Endothelial cell of umbilical vein (primary cell): ENCODE measurements at regions not wholly inside any gene's neighbourhood (a gene's known extent, or its start where the extent isn't known, plus 50 kb on each side); places are given as distances from the start of the nearest gene placed in this dataset.
"Not testable (repeated sequence)": the region's sequence is repeated elsewhere in the genome, so short reads cannot be mapped to it uniquely, and the experiment has no call there.

Experiments used
- BruUV-seq: library from RNA; stranded (reverse); fragments of 400-500 nt; replicated peaks from 2 replicates; lab custom pipeline; 2021; lab: Mats Ljungman, UMichigan
- CTCF ChIA-PET: fragments of 300-600, 350-600 bp; sonication (Branson Sonifier 250); formaldehyde crosslinking; loops from one replicate; lab custom pipeline; 2021; ENCODE audit warnings: antibody characterized with exemption, inconsistent platforms; lab: Charles Lee
- POLR2A ChIA-PET: fragments of 300-600, 350-600 bp; sonication (Branson Sonifier 250); formaldehyde crosslinking; loops from one replicate; lab custom pipeline; 2021; ENCODE audit warnings: antibody characterized with exemption, inconsistent platforms; lab: Charles Lee
- DNase-seq: peaks from one replicate; pipeline ENCODE4 v3.0.0-alpha.2; 2011; ENCODE audit warnings: low read depth, low spot score
- FAIRE-seq: peaks from 2 replicates; lab custom pipeline; 2011; peaks lifted over from hg19 to GRCh38; lab: Jason Lieb, UNC
- H2AFZ ChIP-seq: 2 replicates; pipeline ENCODE4 v1.6.0; 2012; ENCODE audit warnings: low read depth, low read length, control low read depth, inconsistent platforms
- H3K27ac ChIP-seq: 2 replicates; pipeline ENCODE4 v1.5.1; 2011; ENCODE audit warnings: low read depth, mild to moderate bottlenecking, control low read depth, low read length, moderate library complexity; ENCODE audit not compliant: insufficient read depth
- H3K27me3 ChIP-seq, 2 experiments: 2 replicates each; pipeline versions ENCODE4 v1.6.0 to v1.6.1; 2011; ENCODE audit warnings: low read length in 2 of 2, mixed read lengths in 1 of 2; ENCODE audit not compliant: control insufficient read depth in 2 of 2, insufficient read depth in 2 of 2
- H3K36me3 ChIP-seq, 2 experiments: 2 replicates in 1 of 2; 3 replicates in 1 of 2; pipeline ENCODE4 v1.5.1; 2011; ENCODE audit warnings: low read length in 2 of 2, mild to moderate bottlenecking in 1 of 2, moderate library complexity in 1 of 2; ENCODE audit not compliant: control insufficient read depth in 2 of 2, insufficient read depth in 2 of 2; ENCODE audit errors: extremely low read depth in 1 of 2
- H3K4me1 ChIP-seq: 3 replicates; pipeline ENCODE4 v1.5.1; 2011; ENCODE audit warnings: mild to moderate bottlenecking, low read length; ENCODE audit not compliant: control insufficient read depth, insufficient read depth; ENCODE audit errors: extremely low read depth
- H3K4me2 ChIP-seq: 2 replicates; pipeline ENCODE4 v1.6.1; 2011; ENCODE audit warnings: low read length, control low read depth, mixed read lengths; ENCODE audit not compliant: insufficient read depth
- H3K4me3 ChIP-seq, 3 experiments: fragments of 200-600 bp in 1 of 3; sonication (generic), shearing (Covaris generic) in 1 of 3; replicated peaks in 1 of 3; 2 replicates each; pipeline ENCODE4 v1.5.1; 2011 to 2016; ENCODE audit warnings: control low read depth in 3 of 3, low read length in 3 of 3, mild to moderate bottlenecking in 2 of 3, inconsistent platforms in 1 of 3, low read depth in 1 of 3, moderate library complexity in 1 of 3; ENCODE audit not compliant: insufficient read depth in 1 of 3
- H3K79me2 ChIP-seq: 2 replicates; pipeline ENCODE4 v1.6.0; 2012; ENCODE audit warnings: low read length, inconsistent platforms; ENCODE audit not compliant: control insufficient read depth, insufficient read depth
- H3K9ac ChIP-seq: replicated peaks from 2 replicates; pipeline ENCODE3; 2011; ENCODE audit warnings: low read length, control low read depth; ENCODE audit not compliant: insufficient read depth; ENCODE audit errors: extremely low read depth
- H3K9me1 ChIP-seq: replicated peaks from 3 replicates; pipeline ENCODE4 v1.6.0; 2011; ENCODE audit warnings: mild to moderate bottlenecking, low read length; ENCODE audit not compliant: control insufficient read depth, insufficient read depth; ENCODE audit errors: extremely low read depth
- H3K9me3 ChIP-seq: replicated peaks from 2 replicates; pipeline ENCODE4 v1.5.1; 2012; ENCODE audit warnings: low read length, inconsistent platforms; ENCODE audit not compliant: control insufficient read depth, insufficient read depth
- H4K20me1 ChIP-seq: replicated peaks from 2 replicates; pipeline ENCODE3; 2011; ENCODE audit warnings: mild to moderate bottlenecking, low read length; ENCODE audit not compliant: control insufficient read depth, insufficient read depth; ENCODE audit errors: extremely low read depth
- EZH2 ChIP-seq: IDR thresholded peaks from 2 replicates; pipeline ENCODE4 v1.6.1; 2012; ENCODE audit warnings: borderline replicate concordance, low read depth, mild to moderate bottlenecking, moderate library complexity, low read length, inconsistent platforms; ENCODE audit not compliant: severe bottlenecking
- FOS ChIP-seq: IDR thresholded peaks from 2 replicates; pipeline ENCODE4 v1.6.1; 2011; ENCODE audit warnings: mild to moderate bottlenecking, low read length, moderate library complexity, borderline replicate concordance; ENCODE audit not compliant: insufficient read depth
- GATA2 ChIP-seq: IDR thresholded peaks from 2 replicates; pipeline ENCODE4 v1.7.0; 2011; ENCODE audit warnings: low read depth, mild to moderate bottlenecking, moderate library complexity, mixed read lengths, low read length; ENCODE audit not compliant: insufficient read length, insufficient read depth
- JUN ChIP-seq: IDR thresholded peaks from 2 replicates; pipeline ENCODE4 v1.6.1; 2011; ENCODE audit warnings: borderline replicate concordance, low read depth; ENCODE audit not compliant: insufficient read length, insufficient read depth
- MYC ChIP-seq: IDR thresholded peaks from one replicate; pipeline ENCODE4 v1.6.1; 2011; ENCODE audit warnings: mild to moderate bottlenecking, low read depth, low read length
- POLR2A ChIP-seq: IDR thresholded peaks from 2 replicates; pipeline ENCODE4 v1.6.1; 2012; ENCODE audit warnings: low read depth, mild to moderate bottlenecking, control low read depth, low read length
- POLR2AphosphoS5 ChIP-seq: IDR thresholded peaks from 2 replicates; pipeline ENCODE4 v1.6.1; 2012; ENCODE audit warnings: low read depth, mild to moderate bottlenecking, control low read depth, low read length, moderate library complexity; ENCODE audit not compliant: insufficient read depth
- dilution Hi-C: fragments of 300-500 bp; cut with MboI; formaldehyde crosslinking; loops from one replicate; pipeline ENCODE4 v1.15.0; 2019; ENCODE audit warnings: low sequenced_read_pairs; ENCODE audit not compliant: extremely low pct_ligation_motif_present
- intact Hi-C: fragments of 100-400 bp; cut with micrococcal nuclease; formaldehyde crosslinking; loops from one replicate; pipeline ENCODE4 v1.10.0; 2022
- TF ChIP-seq, protein P1 (sequence below), 2 donors: IDR thresholded peaks; 1 replicate in 1 of 2; 2 replicates in 1 of 2; pipeline ENCODE4 v1.5.1; 2011; ENCODE audit warnings: low read length in 2 of 2, mild to moderate bottlenecking in 2 of 2, moderate library complexity in 2 of 2, control low read depth in 1 of 2, inconsistent platforms in 1 of 2, low read depth in 1 of 2; ENCODE audit not compliant: insufficient read depth in 1 of 2; ENCODE audit errors: extremely low read depth in 1 of 2
- TF ChIP-seq, protein P2 (sequence below): IDR thresholded peaks from 2 replicates; pipeline ENCODE4 v1.6.1; 2011; ENCODE audit not compliant: insufficient read depth, insufficient read length

DNA sequence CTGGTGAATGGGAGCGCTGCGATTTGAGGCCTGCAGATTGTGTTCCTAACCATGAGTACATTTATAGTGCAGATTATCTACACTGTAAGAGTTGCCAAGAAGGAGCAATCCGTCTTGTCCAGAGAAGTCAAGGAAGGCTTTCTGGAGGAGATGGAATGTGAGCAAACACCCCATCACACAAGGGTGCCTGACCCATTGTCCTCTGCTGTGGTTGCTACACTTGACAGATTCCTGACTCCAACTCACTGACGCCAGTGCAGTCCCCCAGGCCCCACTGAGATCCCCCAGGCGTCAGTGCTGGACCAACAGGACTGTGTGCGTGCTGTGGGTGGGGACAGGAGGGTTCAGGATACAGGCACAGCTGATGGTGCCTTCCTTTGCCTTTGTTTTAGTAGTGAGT, 135.9 kb upstream of the TPM1 start:
- H3K4me1 ChIP-seq: no peaks in the 10 kb centered on the region
- no peaks in the 10 kb centered on the region for H3K79me2 ChIP-seq
- intact Hi-C loops (no loop called here), dilution Hi-C loops (no loop called here)
- ChIA-PET POLR2A (no interaction called here), CTCF (interaction anchor here (1.1 kb wide), 1 partner anchor 21 kb away, joined by 3 read pairs; no protein-coding TSS in a partner anchor)
- no peak for TF ChIP-seq POLR2A
- no peak overlapping the region for H3K9ac ChIP-seq
- H3K27ac ChIP-seq: no peak overlapping the region
- H3K4me3 ChIP-seq: no peak overlapping the region
- no peak for DNase-seq
- no TSS peak for BruUV-seq
- no peaks in the 10 kb centered on the region for H4K20me1 ChIP-seq
- H3K4me2 ChIP-seq: no peak overlapping the region
- no peaks in the 10 kb centered on the region for H3K36me3 ChIP-seq
- no peaks in the 10 kb centered on the region for H3K9me1 ChIP-seq
- no peaks in the 10 kb centered on the region for H3K9me3 ChIP-seq
- FAIRE-seq: no peak
- H3K27me3 ChIP-seq: no peaks in the 10 kb centered on the region
- H2AFZ ChIP-seq: no peak overlapping the region

DNA sequence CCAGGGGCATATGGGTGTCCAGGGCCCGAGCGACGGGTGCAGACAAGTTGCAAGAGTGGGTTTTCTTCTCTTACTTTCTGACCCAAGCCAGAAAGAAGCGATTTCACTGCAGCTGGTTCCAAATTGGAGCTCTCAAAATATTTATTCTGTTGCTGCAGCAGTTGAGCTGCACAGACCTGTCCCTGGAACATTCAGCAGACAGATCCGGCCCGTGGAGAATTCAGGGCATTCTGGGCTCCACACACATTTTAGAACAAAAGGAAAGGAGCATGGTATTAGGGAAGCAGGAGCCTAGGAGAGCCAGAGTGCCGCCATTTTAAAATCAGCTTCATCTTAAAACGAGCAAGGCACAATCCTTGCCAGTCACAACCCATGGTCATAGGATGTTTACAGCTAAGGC, 135.3 kb upstream of the TPM1 start:
- intact Hi-C loops: no loop called here
- BruUV-seq: no TSS peak
- no peaks in the 10 kb centered on the region for H3K79me2 ChIP-seq
- TF ChIP-seq EZH2 (no peak), JUN (no peak), POLR2AphosphoS5 (no peak), MYC (no peak), GATA2 (no peak), FOS (no peak), POLR2A (no peak)
- TF ChIP-seq, protein P1, sequence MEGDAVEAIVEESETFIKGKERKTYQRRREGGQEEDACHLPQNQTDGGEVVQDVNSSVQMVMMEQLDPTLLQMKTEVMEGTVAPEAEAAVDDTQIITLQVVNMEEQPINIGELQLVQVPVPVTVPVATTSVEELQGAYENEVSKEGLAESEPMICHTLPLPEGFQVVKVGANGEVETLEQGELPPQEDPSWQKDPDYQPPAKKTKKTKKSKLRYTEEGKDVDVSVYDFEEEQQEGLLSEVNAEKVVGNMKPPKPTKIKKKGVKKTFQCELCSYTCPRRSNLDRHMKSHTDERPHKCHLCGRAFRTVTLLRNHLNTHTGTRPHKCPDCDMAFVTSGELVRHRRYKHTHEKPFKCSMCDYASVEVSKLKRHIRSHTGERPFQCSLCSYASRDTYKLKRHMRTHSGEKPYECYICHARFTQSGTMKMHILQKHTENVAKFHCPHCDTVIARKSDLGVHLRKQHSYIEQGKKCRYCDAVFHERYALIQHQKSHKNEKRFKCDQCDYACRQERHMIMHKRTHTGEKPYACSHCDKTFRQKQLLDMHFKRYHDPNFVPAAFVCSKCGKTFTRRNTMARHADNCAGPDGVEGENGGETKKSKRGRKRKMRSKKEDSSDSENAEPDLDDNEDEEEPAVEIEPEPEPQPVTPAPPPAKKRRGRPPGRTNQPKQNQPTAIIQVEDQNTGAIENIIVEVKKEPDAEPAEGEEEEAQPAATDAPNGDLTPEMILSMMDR (IDR thresholded peaks at IDR 0.05; ENCODE audit: extremely low read depth in 1 of 2, insufficient read depth in 1 of 2, low read depth in 1 of 2, low read length in 2 of 2): no peak
- TF ChIP-seq, protein P2, sequence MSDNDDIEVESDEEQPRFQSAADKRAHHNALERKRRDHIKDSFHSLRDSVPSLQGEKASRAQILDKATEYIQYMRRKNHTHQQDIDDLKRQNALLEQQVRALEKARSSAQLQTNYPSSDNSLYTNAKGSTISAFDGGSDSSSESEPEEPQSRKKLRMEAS: no peak
- dilution Hi-C loops: no loop called here
- H3K9me1 ChIP-seq: no peaks in the 10 kb centered on the region
- H3K9me3 ChIP-seq: no peaks in the 10 kb centered on the region
- DNase-seq (no peak), FAIRE-seq (no peak)
- no peaks in the 10 kb centered on the region for H3K36me3 ChIP-seq
- H3K27ac ChIP-seq: no peak overlapping the region
- CTCF ChIA-PET: interaction anchor here (1.0 kb wide), 1 partner anchor 60 kb away, joined by 4 read pairs; no protein-coding TSS in a partner anchor
- no peak overlapping the region for H3K4me2 ChIP-seq
- no peaks in the 10 kb centered on the region for H4K20me1 ChIP-seq
- no peaks in the 10 kb centered on the region for H3K27me3 ChIP-seq
- H3K4me3 ChIP-seq: no peak overlapping the region
- H3K9ac ChIP-seq: no peak overlapping the region
- H2AFZ ChIP-seq: no peak overlapping the region
- POLR2A ChIA-PET: no interaction called here
- H3K4me1 ChIP-seq: no peaks in the 10 kb centered on the region

DNA sequence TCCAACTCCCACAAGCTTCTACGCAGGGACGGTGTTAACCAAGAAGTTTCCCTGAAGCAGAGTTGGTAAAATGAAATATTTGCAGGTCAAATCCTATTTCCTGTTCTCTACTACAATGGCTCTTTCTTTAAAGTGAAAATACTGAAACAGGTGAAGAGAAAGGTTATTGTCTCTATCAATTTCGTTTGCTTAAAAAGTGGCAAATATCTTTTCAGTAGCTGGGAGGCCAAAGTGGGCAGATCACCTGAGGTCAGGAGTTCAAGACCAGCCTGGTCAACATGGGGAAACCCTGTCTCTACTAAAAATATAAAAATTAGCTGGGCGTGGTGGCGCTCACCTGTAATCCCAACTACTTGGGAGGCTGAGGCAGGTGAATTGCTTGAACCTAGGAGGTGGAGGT, 134.2 kb upstream of the TPM1 start:
- H2AFZ ChIP-seq, H3K27ac ChIP-seq, H3K79me2 ChIP-seq, H3K9ac ChIP-seq, H3K4me2 ChIP-seq, FAIRE-seq, POLR2A ChIA-PET, intact Hi-C loops, H3K9me1 ChIP-seq, H3K4me3 ChIP-seq, BruUV-seq, H4K20me1 ChIP-seq, dilution Hi-C loops, DNase-seq, H3K9me3 ChIP-seq, H3K4me1 ChIP-seq, H3K36me3 ChIP-seq, H3K27me3 ChIP-seq: not testable (repeated sequence)
- CTCF ChIA-PET: interaction anchor here (0.9 to 1.2 kb wide), 2 partner anchors 10 to 126 kb away, joined by 3 to 6 read pairs; no protein-coding TSS in a partner anchor
